Vagina (tissue), 2 donors: ENCODE measurements at regions not wholly inside any gene's neighbourhood (a gene's known extent, or its start where the extent isn't known, plus 50 kb on each side); places are given as distances from the start of the nearest gene placed in this dataset.

ENCODE experiments used
- DNase-seq, 2 donors: peaks; one replicate each; pipeline ENCODE4 v3.0.0-alpha.2; 2017; ENCODE audit errors: extremely low spot score in 2 of 2
- H3K27ac ChIP-seq: fragments of 200-600 bp; sonication (generic); one replicate; pipeline ENCODE4 v1.5.1; 2019
- H3K27me3 ChIP-seq: fragments of 200-600 bp; sonication (generic); one replicate; pipeline ENCODE4 v1.5.1; 2019
- H3K36me3 ChIP-seq, 2 donors: fragments of 200-600 bp; sonication (generic); one replicate each; pipeline ENCODE4 v1.5.1; 2017 to 2019
- H3K4me1 ChIP-seq: fragments of 200-600 bp; sonication (generic); one replicate; pipeline ENCODE4 v1.5.1; 2019
- H3K4me3 ChIP-seq, 2 donors: fragments of 200-600 bp; sonication (generic); 1 replicate in 1 of 2; 2 replicates in 1 of 2; pipeline ENCODE4 v1.5.1; 2016 to 2019
- H3K9me3 ChIP-seq: fragments of 200-600 bp; sonication (generic); one replicate; pipeline ENCODE4 v1.5.1; 2019
- CTCF ChIP-seq, 3 experiments: fragments of 450-650 bp in 2 of 3; fragments of 200-600 bp in 1 of 3; sonication (generic) in 1 of 3; IDR thresholded peaks; one replicate each; pipeline ENCODE4 v1.5.1; 2017 to 2019; ENCODE audit warnings: antibody characterized with exemption in 3 of 3, mild to moderate bottlenecking in 2 of 3, moderate library complexity in 2 of 3
- POLR2A ChIP-seq, 2 donors: fragments of 450-650 bp; IDR thresholded peaks; one replicate each; pipeline ENCODE4 v1.6.1; 2017; ENCODE audit warnings: antibody characterized with exemption in 2 of 2, mild to moderate bottlenecking in 2 of 2, moderate library complexity in 2 of 2
- POLR2AphosphoS5 ChIP-seq, 2 donors: sonication (generic); formaldehyde crosslinking; IDR thresholded peaks; one replicate each; pipeline ENCODE4 v1.9.0; 2017; ENCODE audit warnings: antibody characterized with exemption in 2 of 2, mild to moderate bottlenecking in 2 of 2, low read depth in 1 of 2; ENCODE audit not compliant: insufficient read depth in 1 of 2
- intact Hi-C: fragments of 100-400 bp; cut with DNase I; formaldehyde crosslinking; loops from one replicate; pipeline ENCODE4 v1.15.1; 2023

GRCh38 chr1:79988401-79988800, 981.9 kb upstream of the ADGRL4 start:
- no peak for DNase-seq
- H3K36me3 ChIP-seq, result no peaks in the 10 kb centered on the region
- H3K9me3 ChIP-seq, result no peaks in the 10 kb centered on the region
- no peaks in the 10 kb centered on the region for H3K27me3 ChIP-seq
- no peak overlapping the region for H3K27ac ChIP-seq
- H3K4me1 ChIP-seq, result no peaks in the 10 kb centered on the region
- no peak overlapping the region for H3K4me3 ChIP-seq
- intact Hi-C loops, result no loop called here
- TF ChIP-seq POLR2AphosphoS5 (IDR thresholded peaks at IDR 0.05; ENCODE audit: insufficient read depth in 1 of 2, low read depth in 1 of 2), result no peak
- no peak for TF ChIP-seq POLR2A (IDR thresholded peaks at IDR 0.05)
- no peak for TF ChIP-seq CTCF (IDR thresholded peaks at IDR 0.05)

- TF ChIP-seq CTCF (IDR thresholded peaks at IDR 0.05), result no peak
- TF ChIP-seq POLR2AphosphoS5 (IDR thresholded peaks at IDR 0.05; ENCODE audit: insufficient read depth in 1 of 2, low read depth in 1 of 2), result peak in 1 of 2 donors; percentile 23
- Histone ChIP-seq H3K9me3 (no peaks in the 10 kb centered on the region), H3K27me3 (no peaks in the 10 kb centered on the region), H3K27ac (no peak overlapping the region), H3K4me3 (no peak overlapping the region), H3K4me1 (no peaks in the 10 kb centered on the region), H3K36me3 (no peaks in the 10 kb centered on the region)
- no peak for DNase-seq
- intact Hi-C loops, result no loop called here
Measured at GRCh38 chr1:79982211-79982610, 975.7 kb upstream of the ADGRL4 start.

DNA sequence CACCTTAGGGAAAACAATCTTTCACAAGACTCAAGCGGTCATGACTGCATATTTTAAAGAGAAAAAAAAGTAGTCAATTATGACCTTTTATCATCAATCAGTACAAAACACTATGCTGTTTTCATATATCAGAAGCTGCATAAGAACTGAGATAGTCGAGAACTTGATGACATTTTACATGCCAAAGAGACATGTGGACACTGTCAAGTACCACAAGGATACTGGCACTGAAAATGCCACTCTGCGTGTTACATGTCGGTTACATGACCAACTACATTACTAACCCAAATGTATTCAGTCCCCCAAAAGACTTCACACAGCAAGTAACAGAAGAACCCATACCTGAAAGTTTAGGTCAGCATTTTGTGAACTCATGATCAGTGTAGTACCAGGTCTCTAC, 975.0 kb upstream of the ADGRL4 start:
- H3K27me3 ChIP-seq, result no peaks in the 10 kb centered on the region
- no peak overlapping the region for H3K4me3 ChIP-seq
- no peak for DNase-seq
- TF ChIP-seq POLR2AphosphoS5 (IDR thresholded peaks at IDR 0.05; ENCODE audit: insufficient read depth in 1 of 2, low read depth in 1 of 2) (no peak), POLR2A (IDR thresholded peaks at IDR 0.05) (no peak), CTCF (IDR thresholded peaks at IDR 0.05) (no peak)
- no peaks in the 10 kb centered on the region for H3K9me3 ChIP-seq
- H3K27ac ChIP-seq, result no peak overlapping the region
- no peaks in the 10 kb centered on the region for H3K4me1 ChIP-seq
- intact Hi-C loops, result no loop called here
- no peaks in the 10 kb centered on the region for H3K36me3 ChIP-seq

- Histone ChIP-seq H3K9me3 (no peaks in the 10 kb centered on the region), H3K27me3 (no peaks in the 10 kb centered on the region), H3K4me3 (no peak overlapping the region), H3K27ac (no peak overlapping the region), H3K36me3 (no peaks in the 10 kb centered on the region), H3K4me1 (no peaks in the 10 kb centered on the region)
- no peak for DNase-seq
- no peak for TF ChIP-seq POLR2AphosphoS5 (IDR thresholded peaks at IDR 0.05; ENCODE audit: insufficient read depth in 1 of 2, low read depth in 1 of 2)
- no peak for TF ChIP-seq POLR2A (IDR thresholded peaks at IDR 0.05)
- no peak for TF ChIP-seq CTCF (IDR thresholded peaks at IDR 0.05)
- intact Hi-C loops, result no loop called here
Measured at GRCh38 chr1:79979346-79979745, 972.8 kb upstream of the ADGRL4 start.

DNA sequence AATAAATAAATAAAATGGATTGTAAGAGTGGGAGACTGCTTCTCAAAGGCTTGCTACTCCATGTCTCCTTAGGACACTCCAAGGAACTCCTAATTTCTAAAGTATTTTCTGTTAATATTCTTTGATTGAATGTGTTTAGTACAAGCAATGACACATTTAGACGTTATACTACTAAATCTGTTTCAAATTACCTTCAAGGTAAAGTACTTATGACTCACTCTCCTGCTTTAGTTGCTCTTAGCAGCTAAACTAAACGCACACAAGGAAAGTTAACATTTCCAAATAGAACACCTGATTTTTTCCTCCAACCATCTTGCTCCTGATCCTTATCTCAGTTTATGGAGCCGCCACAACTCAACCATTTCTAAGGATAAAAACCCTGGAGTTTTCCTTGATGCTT, 969.8 kb upstream of the ADGRL4 start:
- intact Hi-C loops, result no loop called here
- H3K9me3 ChIP-seq, result no peaks in the 10 kb centered on the region
- H3K4me3 ChIP-seq, result no peak overlapping the region
- TF ChIP-seq CTCF (IDR thresholded peaks at IDR 0.05) (no peak), POLR2A (IDR thresholded peaks at IDR 0.05) (no peak), POLR2AphosphoS5 (IDR thresholded peaks at IDR 0.05; ENCODE audit: insufficient read depth in 1 of 2, low read depth in 1 of 2) (no peak)
- no peak overlapping the region for H3K27ac ChIP-seq
- no peaks in the 10 kb centered on the region for H3K36me3 ChIP-seq
- no peaks in the 10 kb centered on the region for H3K27me3 ChIP-seq
- H3K4me1 ChIP-seq, result no peaks in the 10 kb centered on the region
- no peak for DNase-seq
